DOHH2 (cell line): ENCODE measurements at regions not wholly inside any gene's neighbourhood (a gene's known extent, or its start where the extent isn't known, plus 50 kb on each side); places are given as distances from the start of the nearest gene placed in this dataset.

Experiments
- H3F3A ChIP-seq: fragments of 200-600 bp; sonication (generic), shearing (Covaris generic); 2 replicates; pipeline ENCODE4 v1.6.0; 2016; ENCODE audit warnings: antibody characterized with exemption, mild to moderate bottlenecking; ENCODE audit not compliant: control insufficient read depth, insufficient read depth
- H3K27ac ChIP-seq: fragments of 200-600 bp; sonication (generic); 2 replicates; pipeline ENCODE4 v1.5.1; 2014; ENCODE audit warnings: low read depth, mild to moderate bottlenecking, low read length, moderate library complexity
- H3K27me3 ChIP-seq: fragments of 200-600 bp; sonication (generic); 2 replicates; pipeline ENCODE4 v1.6.1; 2014; ENCODE audit warnings: mild to moderate bottlenecking, low read length, mixed read lengths; ENCODE audit not compliant: control insufficient read depth
- H3K36me3 ChIP-seq: fragments of 200-600 bp; sonication (generic); 2 replicates; pipeline ENCODE4 v1.6.1; 2014; ENCODE audit warnings: mild to moderate bottlenecking, low read length, moderate library complexity, mixed read lengths; ENCODE audit not compliant: control insufficient read depth
- H3K4me1 ChIP-seq: fragments of 200-600 bp; sonication (generic); 2 replicates; pipeline ENCODE4 v1.6.1; 2014; ENCODE audit warnings: mild to moderate bottlenecking, low read length, mixed read lengths; ENCODE audit not compliant: control insufficient read depth
- H3K4me2 ChIP-seq: fragments of 200-600 bp; sonication (generic); 2 replicates; pipeline ENCODE4 v1.6.0; 2014; ENCODE audit warnings: mild to moderate bottlenecking, low read length, moderate library complexity
- H3K4me3 ChIP-seq: fragments of 200-600 bp; sonication (generic); 2 replicates; pipeline ENCODE4 v1.5.1; 2014; ENCODE audit warnings: mild to moderate bottlenecking, low read length, mixed read lengths
- H3K79me2 ChIP-seq: fragments of 200-600 bp; sonication (generic); 2 replicates; pipeline ENCODE4 v1.6.1; 2014; ENCODE audit warnings: mild to moderate bottlenecking, low read length, mixed read lengths; ENCODE audit not compliant: control insufficient read depth
- H3K9me2 ChIP-seq: fragments of 200-600 bp; sonication (generic); replicated peaks from 2 replicates; pipeline ENCODE4 v1.6.1; 2014; ENCODE audit warnings: mild to moderate bottlenecking, low read length, mixed read lengths; ENCODE audit not compliant: control insufficient read depth
- H3K9me3 ChIP-seq: fragments of 200-600 bp; sonication (generic); 2 replicates; pipeline ENCODE4 v1.6.1; 2014; ENCODE audit warnings: antibody characterized with exemption, low read length, mixed read lengths; ENCODE audit not compliant: control insufficient read depth, insufficient read depth
- H4K20me1 ChIP-seq: fragments of 200-600 bp; sonication (generic); 2 replicates; pipeline ENCODE4 v1.6.0; 2014; ENCODE audit warnings: low read depth, mild to moderate bottlenecking, antibody characterized with exemption, low read length, moderate library complexity; ENCODE audit not compliant: control insufficient read depth, insufficient read depth
- CTCF ChIP-seq: fragments of 200-600 bp; sonication (generic); IDR thresholded peaks from one replicate; pipeline ENCODE4 v1.5.1; 2014; ENCODE audit warnings: antibody characterized with exemption, mild to moderate bottlenecking, low read depth, low read length; ENCODE audit not compliant: poor library complexity, severe bottlenecking
- EZH2phosphoT487 ChIP-seq: fragments of 200-600 bp; sonication (generic); IDR thresholded peaks from 2 replicates; pipeline ENCODE4 v1.6.1; 2017; ENCODE audit warnings: borderline replicate concordance, mild to moderate bottlenecking, antibody characterized with exemption, low read length, moderate library complexity, mixed read lengths

GRCh38 chr3:169022457-169022856 lies 641.1 kb downstream of the MECOM start:
- H3F3A ChIP-seq = no peaks in the 10 kb centered on the region
- no peak for TF ChIP-seq CTCF

GRCh38 chr3:169020371-169020770 lies 643.1 kb downstream of the MECOM start:
- Histone ChIP-seq H3K27ac (no peak overlapping the region), H3K79me2 (no peaks in the 10 kb centered on the region), H3F3A (no peaks in the 10 kb centered on the region), H3K9me2 (no peaks in the 10 kb centered on the region), H3K27me3 (no peaks in the 10 kb centered on the region), H3K4me2 (no peak overlapping the region), H3K9me3 (no peaks in the 10 kb centered on the region), H3K36me3 (no peaks in the 10 kb centered on the region), H3K4me1 (no peaks in the 10 kb centered on the region), H4K20me1 (no peaks in the 10 kb centered on the region), H3K4me3 (no peak overlapping the region)
- TF ChIP-seq EZH2phosphoT487 = no peak
- no peak for TF ChIP-seq CTCF

More at GRCh38 chr3:169022457-169022856, 641.1 kb downstream of the MECOM start:
- Histone ChIP-seq H3K36me3 (no peaks in the 10 kb centered on the region), H3K27me3 (no peaks in the 10 kb centered on the region), H4K20me1 (no peaks in the 10 kb centered on the region), H3K4me3 (no peak overlapping the region), H3K4me2 (no peak overlapping the region), H3K79me2 (no peaks in the 10 kb centered on the region), H3K9me2 (no peaks in the 10 kb centered on the region), H3K27ac (no peak overlapping the region), H3K9me3 (no peaks in the 10 kb centered on the region), H3K4me1 (no peaks in the 10 kb centered on the region)

GRCh38 chr3:169009453-169009852 lies 654.1 kb downstream of the MECOM start:
- no peaks in the 10 kb centered on the region for H3K27me3 ChIP-seq
- H3K9me2 ChIP-seq = no peaks in the 10 kb centered on the region
- H3K9me3 ChIP-seq = no peaks in the 10 kb centered on the region
- no peaks in the 10 kb centered on the region for H3K79me2 ChIP-seq
- H3K27ac ChIP-seq = no peak overlapping the region
- H3K36me3 ChIP-seq = no peaks in the 10 kb centered on the region
- no peak overlapping the region for H3K4me3 ChIP-seq
- no peak overlapping the region for H3K4me2 ChIP-seq
- TF ChIP-seq CTCF = no peak
- H3F3A ChIP-seq = no peaks in the 10 kb centered on the region
- no peaks in the 10 kb centered on the region for H4K20me1 ChIP-seq
- no peaks in the 10 kb centered on the region for H3K4me1 ChIP-seq
